Activated CD4-positive, alpha-beta T cell treated with anti-CD3 and anti-CD28 coated beads, Interleukin-2, amount 10 ng/mL, durations not matched to agents 24 days and 14 days (primary cell): ENCODE measurements at regions not wholly inside any gene's neighbourhood (a gene's known extent, or its start where the extent isn't known, plus 50 kb on each side); places are given as distances from the start of the nearest gene placed in this dataset.

ENCODE experiments used
- DNase-seq: peaks from one replicate; pipeline ENCODE4 v3.0.0; 2022
- H3K27ac Mint-ChIP-seq: one replicate; pipeline ENCODE4 v1.8.0; 2022; ENCODE audit warnings: mild to moderate bottlenecking, mixed read lengths
- H3K27me3 Mint-ChIP-seq: one replicate; pipeline ENCODE4 v1.8.0; 2022; ENCODE audit warnings: mixed read lengths
- H3K36me3 Mint-ChIP-seq: one replicate; pipeline ENCODE4 v1.8.0; 2022; ENCODE audit warnings: low read depth, mild to moderate bottlenecking, mixed read lengths
- H3K4me1 Mint-ChIP-seq: one replicate; pipeline ENCODE4 v1.8.0; 2021; ENCODE audit warnings: mixed read lengths
- H3K4me3 Mint-ChIP-seq: one replicate; pipeline ENCODE4 v1.8.0; 2022; ENCODE audit warnings: mild to moderate bottlenecking, moderate library complexity, mixed read lengths
- H3K9me3 Mint-ChIP-seq: one replicate; pipeline ENCODE4 v1.8.0; 2021; ENCODE audit warnings: mixed read lengths
- intact Hi-C: fragments of 100-400 bp; cut with micrococcal nuclease; formaldehyde crosslinking; loops from one replicate; pipeline ENCODE4 v1.15.1; 2023

GRCh38 chr2:74036010-74036409, 51.3 kb downstream of the TET3 start:
- intact Hi-C loops = no loop called here
- Mint-ChIP-seq H3K36me3 (peaks cover 5% of the 10 kb centered on the region), H3K27ac (no peak overlapping the region), H3K9me3 (no peaks in the 10 kb centered on the region), H3K4me1 (peaks cover 65% of the 10 kb centered on the region), H3K27me3 (no peaks in the 10 kb centered on the region), H3K4me3 (no peak overlapping the region)
- no peak for DNase-seq

GRCh38 chr2:74036450-74037195, 51.9 kb downstream of the TET3 start:
- peaks cover 63% of the 10 kb centered on the region for H3K4me1 Mint-ChIP-seq
- DNase-seq = no peak
- H3K27me3 Mint-ChIP-seq = no peaks in the 10 kb centered on the region
- no peak overlapping the region for H3K27ac Mint-ChIP-seq
- H3K9me3 Mint-ChIP-seq = no peaks in the 10 kb centered on the region
- peaks cover 5% of the 10 kb centered on the region for H3K36me3 Mint-ChIP-seq
- intact Hi-C loops = no loop called here
- peak overlapping the region; percentile 20 for H3K4me3 Mint-ChIP-seq

GRCh38 chr2:74037379-74037860, 52.7 kb downstream of the TET3 start:
- no peak for DNase-seq
- intact Hi-C loops = no loop called here
- Mint-ChIP-seq H3K4me1 (peaks cover 57% of the 10 kb centered on the region), H3K9me3 (no peaks in the 10 kb centered on the region), H3K27me3 (no peaks in the 10 kb centered on the region), H3K27ac (peak overlapping the region; percentile 25), H3K4me3 (peak overlapping the region; percentile 20), H3K36me3 (peaks cover 3% of the 10 kb centered on the region)

GRCh38 chr2:74039611-74040010, 54.9 kb downstream of the TET3 start:
- H3K4me1 Mint-ChIP-seq = peaks cover 53% of the 10 kb centered on the region
- H3K27me3 Mint-ChIP-seq = no peaks in the 10 kb centered on the region
- H3K9me3 Mint-ChIP-seq = no peaks in the 10 kb centered on the region
- H3K27ac Mint-ChIP-seq = peak overlapping the region; percentile 17
- no peak overlapping the region for H3K4me3 Mint-ChIP-seq
- no peak for DNase-seq
- H3K36me3 Mint-ChIP-seq = peaks cover 3% of the 10 kb centered on the region
- intact Hi-C loops = no loop called here

GRCh38 chr2:74041182-74041581, 56.5 kb downstream of the TET3 start:
- DNase-seq = no peak
- no peaks in the 10 kb centered on the region for H3K27me3 Mint-ChIP-seq
- H3K27ac Mint-ChIP-seq = no peak overlapping the region
- no peaks in the 10 kb centered on the region for H3K9me3 Mint-ChIP-seq
- peaks cover 3% of the 10 kb centered on the region for H3K36me3 Mint-ChIP-seq
- intact Hi-C loops = no loop called here
- peaks cover 55% of the 10 kb centered on the region for H3K4me1 Mint-ChIP-seq
- peak overlapping the region; percentile 4 for H3K4me3 Mint-ChIP-seq

- peaks cover 50% of the 10 kb centered on the region for H3K4me1 Mint-ChIP-seq
- H3K36me3 Mint-ChIP-seq = peaks cover 3% of the 10 kb centered on the region
- H3K9me3 Mint-ChIP-seq = no peaks in the 10 kb centered on the region
- H3K4me3 Mint-ChIP-seq = no peak overlapping the region
- H3K27ac Mint-ChIP-seq = no peak overlapping the region
- no peaks in the 10 kb centered on the region for H3K27me3 Mint-ChIP-seq
- intact Hi-C loops = no loop called here
- no peak for DNase-seq
These were observed 57.0 kb downstream of the TET3 start for GRCh38 chr2:74041726-74042125.

- no peak overlapping the region for H3K27ac Mint-ChIP-seq
These were observed 57.9 kb downstream of the TET3 start for GRCh38 chr2:74042606-74043005.

GRCh38 chr2:74043345-74044329, 58.9 kb downstream of the TET3 start:
- peaks cover 35% of the 10 kb centered on the region for H3K4me1 Mint-ChIP-seq
- intact Hi-C loops = no loop called here
- H3K9me3 Mint-ChIP-seq = no peaks in the 10 kb centered on the region

More at GRCh38 chr2:74042606-74043005, 57.9 kb downstream of the TET3 start:
- Mint-ChIP-seq H3K9me3 (no peaks in the 10 kb centered on the region), H3K27me3 (no peaks in the 10 kb centered on the region), H3K36me3 (peaks cover 7% of the 10 kb centered on the region), H3K4me1 (peaks cover 41% of the 10 kb centered on the region), H3K4me3 (no peak overlapping the region)
- no peak for DNase-seq
- intact Hi-C loops = no loop called here

GRCh38 chr2:74044999-74045398, 60.3 kb downstream of the TET3 start:
- H3K4me3 Mint-ChIP-seq = no peak overlapping the region
- peaks cover 35% of the 10 kb centered on the region for H3K4me1 Mint-ChIP-seq
- intact Hi-C loops = no loop called here
- no peaks in the 10 kb centered on the region for H3K9me3 Mint-ChIP-seq
- H3K27me3 Mint-ChIP-seq = no peaks in the 10 kb centered on the region
- no peak overlapping the region for H3K27ac Mint-ChIP-seq
- DNase-seq = no peak
- peaks cover 12% of the 10 kb centered on the region for H3K36me3 Mint-ChIP-seq

More at GRCh38 chr2:74043345-74044329, 58.9 kb downstream of the TET3 start:
- Mint-ChIP-seq H3K36me3 (peaks cover 9% of the 10 kb centered on the region), H3K4me3 (no peak overlapping the region), H3K27me3 (no peaks in the 10 kb centered on the region), H3K27ac (no peak overlapping the region)
- DNase-seq = no peak

- Mint-ChIP-seq H3K4me1 (peaks cover 31% of the 10 kb centered on the region), H3K4me3 (no peak overlapping the region), H3K27me3 (no peaks in the 10 kb centered on the region), H3K27ac (no peak overlapping the region), H3K9me3 (no peaks in the 10 kb centered on the region), H3K36me3 (peaks cover 9% of the 10 kb centered on the region)
- intact Hi-C loops = no loop called here
- no peak for DNase-seq
These were observed 60.7 kb downstream of the TET3 start for GRCh38 chr2:74045454-74045853.

- H3K9me3 Mint-ChIP-seq = no peaks in the 10 kb centered on the region
- peaks cover 9% of the 10 kb centered on the region for H3K36me3 Mint-ChIP-seq
- H3K4me1 Mint-ChIP-seq = peaks cover 29% of the 10 kb centered on the region
- no peak for DNase-seq
- no peak overlapping the region for H3K27ac Mint-ChIP-seq
- intact Hi-C loops = no loop called here
- H3K4me3 Mint-ChIP-seq = no peak overlapping the region
- H3K27me3 Mint-ChIP-seq = no peaks in the 10 kb centered on the region
These were observed 61.7 kb downstream of the TET3 start for GRCh38 chr2:74046441-74046840.

GRCh38 chr2:74047152-74047551, 62.4 kb downstream of the TET3 start:
- intact Hi-C loops = no loop called here
- H3K4me3 Mint-ChIP-seq = no peak overlapping the region
- H3K4me1 Mint-ChIP-seq = peaks cover 29% of the 10 kb centered on the region
- no peaks in the 10 kb centered on the region for H3K27me3 Mint-ChIP-seq
- no peak for DNase-seq
- H3K27ac Mint-ChIP-seq = no peak overlapping the region
- H3K36me3 Mint-ChIP-seq = peaks cover 10% of the 10 kb centered on the region
- H3K9me3 Mint-ChIP-seq = no peaks in the 10 kb centered on the region

GRCh38 chr2:74048147-74048546, 63.4 kb downstream of the TET3 start:
- Mint-ChIP-seq H3K27ac (no peak overlapping the region), H3K27me3 (no peaks in the 10 kb centered on the region), H3K4me3 (no peak overlapping the region), H3K9me3 (no peaks in the 10 kb centered on the region), H3K4me1 (peaks cover 27% of the 10 kb centered on the region), H3K36me3 (peaks cover 10% of the 10 kb centered on the region)
- DNase-seq = no peak
- intact Hi-C loops = no loop called here
